A549 (cell line): ENCODE measurements at regions not wholly inside any gene's neighbourhood (a gene's known extent, or its start where the extent isn't known, plus 50 kb on each side); places are given as distances from the start of the nearest gene placed in this dataset.

Experiments
- EP300 ChIP-seq, 2 experiments: fragments of >200 bp; sonication (Bioruptor Twin); formaldehyde crosslinking; IDR thresholded peaks; 2 replicates in 1 of 2; 3 replicates in 1 of 2; pipeline ENCODE4 v1.6.1; 2016 to 2017
- NPAS2 ChIP-seq: fragments of 250-450 bp; sonication (Bioruptor Pico); IDR thresholded peaks from 2 replicates; pipeline ENCODE4 v1.8.0; 2022; ENCODE audit warnings: mild to moderate bottlenecking, moderate library complexity, borderline replicate concordance
- RARB ChIP-seq: fragments of 250-450 bp; sonication (Bioruptor Pico); IDR thresholded peaks from 2 replicates; pipeline ENCODE4 v1.8.0; 2021; ENCODE audit warnings: mild to moderate bottlenecking, moderate library complexity
- RFX5 ChIP-seq: fragments of 450-650 bp; IDR thresholded peaks from 2 replicates; pipeline ENCODE4 v1.7.1; 2014; ENCODE audit warnings: antibody characterized with exemption, mild to moderate bottlenecking, moderate library complexity
- RNF2 ChIP-seq: fragments of 200-600 bp; sonication (generic); IDR thresholded peaks from 2 replicates; pipeline ENCODE4 v1.6.1; 2016; ENCODE audit warnings: low read depth, mild to moderate bottlenecking, antibody characterized with exemption, moderate library complexity, borderline replicate concordance
- SMC3 ChIP-seq: fragments of >200 bp; sonication (Bioruptor Twin); formaldehyde crosslinking; IDR thresholded peaks from 3 replicates; pipeline ENCODE4 v1.6.1; 2018; ENCODE audit warnings: inconsistent platforms
- TF ChIP-seq, protein P1 (sequence below): fragments of >200 bp; sonication (Bioruptor Twin); formaldehyde crosslinking; IDR thresholded peaks from 3 replicates; pipeline ENCODE4 v1.5.1; 2016
- TF ChIP-seq, protein P2 (sequence below): fragments of 450-650 bp; IDR thresholded peaks from 2 replicates; pipeline ENCODE4 v1.6.1; 2014; ENCODE audit warnings: antibody characterized with exemption

DNA sequence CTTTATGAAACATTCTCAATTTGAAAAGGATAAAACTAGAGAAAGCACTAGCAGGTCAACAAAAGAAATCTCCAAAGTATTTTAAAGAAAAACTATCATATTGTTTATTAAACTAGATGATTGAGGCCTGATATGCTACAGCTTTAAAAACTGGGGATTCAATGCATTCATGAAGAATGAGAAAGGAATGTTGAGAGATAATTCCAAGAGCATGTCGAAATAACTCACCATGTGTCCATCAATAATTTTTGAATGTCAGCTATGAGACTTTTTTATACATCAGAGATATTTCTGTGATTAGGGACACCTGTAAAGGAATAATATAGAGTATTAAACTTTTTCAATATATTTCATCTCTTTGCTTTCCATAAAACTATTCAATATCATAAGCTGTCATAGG, 376.9 kb upstream of the REG3G start:
- TF ChIP-seq RARB: no peak
- TF ChIP-seq, protein P1, sequence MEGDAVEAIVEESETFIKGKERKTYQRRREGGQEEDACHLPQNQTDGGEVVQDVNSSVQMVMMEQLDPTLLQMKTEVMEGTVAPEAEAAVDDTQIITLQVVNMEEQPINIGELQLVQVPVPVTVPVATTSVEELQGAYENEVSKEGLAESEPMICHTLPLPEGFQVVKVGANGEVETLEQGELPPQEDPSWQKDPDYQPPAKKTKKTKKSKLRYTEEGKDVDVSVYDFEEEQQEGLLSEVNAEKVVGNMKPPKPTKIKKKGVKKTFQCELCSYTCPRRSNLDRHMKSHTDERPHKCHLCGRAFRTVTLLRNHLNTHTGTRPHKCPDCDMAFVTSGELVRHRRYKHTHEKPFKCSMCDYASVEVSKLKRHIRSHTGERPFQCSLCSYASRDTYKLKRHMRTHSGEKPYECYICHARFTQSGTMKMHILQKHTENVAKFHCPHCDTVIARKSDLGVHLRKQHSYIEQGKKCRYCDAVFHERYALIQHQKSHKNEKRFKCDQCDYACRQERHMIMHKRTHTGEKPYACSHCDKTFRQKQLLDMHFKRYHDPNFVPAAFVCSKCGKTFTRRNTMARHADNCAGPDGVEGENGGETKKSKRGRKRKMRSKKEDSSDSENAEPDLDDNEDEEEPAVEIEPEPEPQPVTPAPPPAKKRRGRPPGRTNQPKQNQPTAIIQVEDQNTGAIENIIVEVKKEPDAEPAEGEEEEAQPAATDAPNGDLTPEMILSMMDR: no peak
- TF ChIP-seq RFX5: no peak
- no peak for TF ChIP-seq EP300 (IDR thresholded peaks at IDR 0.05)
- TF ChIP-seq RNF2: no peak
- TF ChIP-seq NPAS2 (CRISPR knock-in tag): no peak
- TF ChIP-seq SMC3: no peak
- TF ChIP-seq, protein P2, sequence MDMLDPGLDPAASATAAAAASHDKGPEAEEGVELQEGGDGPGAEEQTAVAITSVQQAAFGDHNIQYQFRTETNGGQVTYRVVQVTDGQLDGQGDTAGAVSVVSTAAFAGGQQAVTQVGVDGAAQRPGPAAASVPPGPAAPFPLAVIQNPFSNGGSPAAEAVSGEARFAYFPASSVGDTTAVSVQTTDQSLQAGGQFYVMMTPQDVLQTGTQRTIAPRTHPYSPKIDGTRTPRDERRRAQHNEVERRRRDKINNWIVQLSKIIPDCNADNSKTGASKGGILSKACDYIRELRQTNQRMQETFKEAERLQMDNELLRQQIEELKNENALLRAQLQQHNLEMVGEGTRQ: no peak
